ENCODE measurements at regions not wholly inside any gene's neighbourhood (a gene's known extent, or its start where the extent isn't known, plus 50 kb on each side); places are given as distances from the start of the nearest gene placed in this dataset.
"Not testable (repeated sequence)": the region's sequence is repeated elsewhere in the genome, so short reads cannot be mapped to it uniquely, and the experiment has no call there.

GRCh38 chr3:152644478-152644877, 190.5 kb upstream of the P2RY1 start:
- intact Hi-C loops (cut with DNase I; ENCODE audit: low total_unique reads) = no loop called here
- TF ChIP-seq POLR2A (IDR thresholded peaks at IDR 0.05) (no peak), CTCF (IDR thresholded peaks at IDR 0.05 in 8 of 11, conservative IDR thresholded peaks at IDR 0.05 in 3 of 11) (no peak)
- no peak for DNase-seq
- H3K27ac ChIP-seq = no peak overlapping the region
- H3K9me3 ChIP-seq = peaks cover 0 to 17% (median 8%) of the 10 kb centered on the region in 8 donors
- no peaks in the 10 kb centered on the region for H3K27me3 ChIP-seq (replicated peaks in 1 of 7)
- H3K4me3 ChIP-seq = no peak overlapping the region
- H3K36me3 ChIP-seq = no peaks in the 10 kb centered on the region
- H3K4me1 ChIP-seq = no peaks in the 10 kb centered on the region

- intact Hi-C loops (cut with DNase I; ENCODE audit: low total_unique reads) = no loop called here
- TF ChIP-seq POLR2AphosphoS5 (IDR thresholded peaks at IDR 0.05) = no peak
- no peak for TF ChIP-seq POLR2A (IDR thresholded peaks at IDR 0.05)
- TF ChIP-seq CTCF (IDR thresholded peaks at IDR 0.05 in 8 of 11, conservative IDR thresholded peaks at IDR 0.05 in 3 of 11) = no peak
- no peak overlapping the region for H3K4me3 ChIP-seq
- DNase-seq = no peak
- no peaks in the 10 kb centered on the region for H3K27me3 ChIP-seq (replicated peaks in 1 of 7)
- H3K4me1 ChIP-seq = no peaks in the 10 kb centered on the region
- H3K9me3 ChIP-seq = peaks cover 0 to 17% (median 8%) of the 10 kb centered on the region in 8 donors
- no peaks in the 10 kb centered on the region for H3K36me3 ChIP-seq
- no peak overlapping the region for H3K27ac ChIP-seq
- WGBS, 5 donors = 54 to 73% (median 68%) methylated on average over 4 of the region's 4 CpGs
These were observed 188.9 kb upstream of the P2RY1 start for GRCh38 chr3:152646004-152646403.

- H3K27ac ChIP-seq = no peak overlapping the region
- WGBS, 5 donors = 53 to 87% (median 75%) methylated on average over 4 of the region's 4 CpGs
- TF ChIP-seq POLR2A (IDR thresholded peaks at IDR 0.05) (no peak), POLR2AphosphoS5 (IDR thresholded peaks at IDR 0.05) (no peak), CTCF (IDR thresholded peaks at IDR 0.05 in 8 of 11, conservative IDR thresholded peaks at IDR 0.05 in 3 of 11) (no peak)
These were observed 184.8 kb upstream of the P2RY1 start for GRCh38 chr3:152650177-152650576.

GRCh38 chr3:152650923-152651322, 184.0 kb upstream of the P2RY1 start:
- DNase-seq; intact Hi-C loops (cut with DNase I; ENCODE audit: low total_unique reads): not testable (repeated sequence)
- WGBS, 5 donors = 87 to 94% (median 91%) methylated on average over 4 of the region's 4 CpGs

More at GRCh38 chr3:152650177-152650576, 184.8 kb upstream of the P2RY1 start:
- no peaks in the 10 kb centered on the region for H3K4me1 ChIP-seq
- no peaks in the 10 kb centered on the region for H3K27me3 ChIP-seq (replicated peaks in 1 of 7)
- DNase-seq = no peak
- intact Hi-C loops (cut with DNase I; ENCODE audit: low total_unique reads) = no loop called here
- H3K36me3 ChIP-seq = no peaks in the 10 kb centered on the region
- H3K9me3 ChIP-seq = peaks cover 0 to 5% (median 0%) of the 10 kb centered on the region in 8 donors
- no peak overlapping the region for H3K4me3 ChIP-seq

More at GRCh38 chr3:152650923-152651322, 184.0 kb upstream of the P2RY1 start:
- H3K36me3 ChIP-seq; H3K4me3 ChIP-seq; H3K27me3 ChIP-seq (replicated peaks in 1 of 7); H3K27ac ChIP-seq; H3K4me1 ChIP-seq; H3K9me3 ChIP-seq: not testable (repeated sequence)
